GM21529 (cell line): ENCODE measurements at regions not wholly inside any gene's neighbourhood (a gene's known extent, or its start where the extent isn't known, plus 50 kb on each side); places are given as distances from the start of the nearest gene placed in this dataset.
"Not testable (repeated sequence)": the region's sequence is repeated elsewhere in the genome, so short reads cannot be mapped to it uniquely, and the experiment has no call there.

ENCODE experiments used
- ATAC-seq: cut with Tn5 transposase; IDR thresholded peaks from one replicate; pipeline ENCODE4 v1.9.1; 2021; ENCODE audit not compliant: unreplicated experiment

DNA sequence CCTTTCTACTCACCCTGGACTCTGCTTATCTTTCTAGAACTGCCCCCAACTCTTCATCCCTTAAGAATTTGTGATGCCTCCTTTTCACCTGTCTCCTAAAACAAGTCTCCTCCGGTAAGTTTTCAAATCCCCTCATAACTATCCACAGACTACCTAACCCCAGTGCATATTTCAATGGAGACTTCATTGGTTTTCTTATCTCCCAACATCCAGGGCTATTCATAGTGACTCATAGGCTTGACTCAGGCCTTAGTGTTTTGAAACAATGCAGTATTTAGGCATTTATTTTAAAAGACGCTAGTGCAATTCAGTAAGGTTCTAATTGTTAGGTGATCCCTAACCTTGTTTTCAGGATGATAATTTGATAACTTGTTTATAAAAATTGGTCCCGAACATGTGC is 399.2 kb downstream of the CPS1 start:
- ATAC-seq = no peak

DNA sequence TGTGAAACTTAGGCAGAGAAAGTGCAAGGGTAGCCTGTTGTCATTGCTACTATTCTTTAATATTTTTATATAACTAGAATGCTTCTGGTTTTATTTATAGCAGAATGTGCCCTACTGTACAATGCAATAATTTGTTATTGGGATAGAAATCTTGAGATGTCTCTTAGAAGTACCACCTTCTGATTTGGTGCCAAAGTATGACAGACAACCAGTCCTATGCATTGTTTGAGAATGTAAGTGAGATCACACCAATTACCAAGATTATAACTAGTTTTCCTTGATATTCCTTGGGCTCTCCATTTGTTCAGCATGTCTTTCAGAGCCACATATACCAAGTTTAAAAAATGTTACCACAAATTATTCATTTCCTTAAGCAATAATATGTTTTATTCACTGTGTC is 399.7 kb downstream of the CPS1 start:
- no peak for ATAC-seq

DNA sequence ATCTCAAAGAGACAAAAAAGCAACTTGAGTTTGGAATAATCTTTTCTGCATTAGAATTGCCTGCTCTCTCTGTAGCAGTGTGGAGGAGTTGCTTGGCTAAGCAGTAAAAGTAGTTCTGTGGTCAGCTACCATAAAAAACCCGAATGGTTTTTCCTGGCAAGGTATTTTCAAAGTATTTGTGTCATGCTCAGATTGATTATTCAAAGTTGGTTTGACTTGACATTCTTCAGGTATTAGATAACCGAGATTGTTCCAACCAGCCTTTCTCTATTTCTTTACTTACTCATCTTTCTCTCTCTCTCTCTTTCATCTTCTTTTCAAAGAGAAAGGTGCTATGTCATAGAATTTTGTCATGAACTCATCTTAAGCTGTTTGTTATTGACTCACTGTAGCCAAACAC is 404.9 kb downstream of the CPS1 start:
- no peak for ATAC-seq

DNA sequence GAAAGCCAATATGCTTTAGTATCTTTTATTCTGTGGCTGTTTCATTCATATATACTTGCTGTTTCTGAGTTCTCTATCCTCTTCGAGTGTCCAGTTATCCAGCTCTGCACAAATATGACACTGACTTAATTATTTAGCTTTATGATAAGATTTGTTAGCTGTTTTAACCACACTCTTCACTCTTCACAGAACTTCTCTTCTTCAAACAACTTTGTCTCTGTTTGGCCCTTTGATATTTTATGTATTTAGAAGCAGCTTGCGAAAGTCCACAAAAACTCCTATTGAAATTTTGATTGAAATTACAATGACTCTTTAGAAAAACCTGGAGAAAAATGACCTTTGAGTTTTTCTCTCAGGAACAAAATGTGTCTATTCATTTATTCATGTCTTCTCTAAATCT is 407.0 kb downstream of the CPS1 start:
- no peak for ATAC-seq

DNA sequence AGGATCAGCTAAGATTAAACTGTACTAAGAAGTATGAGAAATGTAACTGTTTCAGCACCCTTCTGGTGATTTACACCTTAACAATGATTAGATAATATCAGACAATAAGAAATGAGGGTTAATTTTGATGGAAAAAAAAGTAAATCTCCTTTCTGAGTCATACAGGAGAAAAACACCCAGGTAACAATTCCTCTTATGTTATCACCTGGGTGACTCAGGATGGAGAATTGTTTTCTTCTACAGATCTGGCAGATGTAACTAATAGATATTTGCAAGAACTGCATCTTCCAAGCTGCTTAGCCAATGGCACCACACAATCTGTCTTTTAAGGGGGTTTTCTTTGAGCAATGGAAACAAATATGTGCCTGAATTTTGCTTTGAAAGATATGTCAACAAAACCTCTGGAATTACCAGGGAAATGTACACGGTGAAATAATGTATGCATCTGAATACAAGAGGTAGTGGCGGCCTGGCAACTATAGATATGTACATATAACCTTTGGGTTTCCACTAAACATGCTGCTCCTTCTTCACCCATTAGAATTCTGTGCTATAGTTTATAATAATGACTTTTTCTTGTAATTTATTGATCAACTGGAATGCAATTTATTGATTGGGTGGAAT is 407.9 kb downstream of the CPS1 start:
- no peak for ATAC-seq

DNA sequence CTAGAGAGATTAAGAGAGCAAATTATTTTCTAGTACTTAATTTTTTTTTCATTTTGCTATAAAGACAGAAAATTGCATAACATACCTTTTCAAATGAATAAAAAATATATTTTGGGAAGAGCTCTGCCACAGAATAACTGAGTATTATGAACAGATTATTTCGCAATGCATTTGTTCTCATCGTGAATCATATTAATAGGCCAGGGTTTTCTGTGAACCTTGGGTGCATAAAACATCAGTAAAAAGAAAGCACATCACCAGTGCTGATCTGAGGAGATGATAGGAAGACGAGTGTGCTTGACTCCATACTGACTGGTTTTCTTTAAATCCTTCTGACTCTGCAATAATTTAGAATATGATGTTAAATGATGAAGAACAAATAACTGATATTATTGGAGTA is 409.1 kb downstream of the CPS1 start:
- no peak for ATAC-seq

DNA sequence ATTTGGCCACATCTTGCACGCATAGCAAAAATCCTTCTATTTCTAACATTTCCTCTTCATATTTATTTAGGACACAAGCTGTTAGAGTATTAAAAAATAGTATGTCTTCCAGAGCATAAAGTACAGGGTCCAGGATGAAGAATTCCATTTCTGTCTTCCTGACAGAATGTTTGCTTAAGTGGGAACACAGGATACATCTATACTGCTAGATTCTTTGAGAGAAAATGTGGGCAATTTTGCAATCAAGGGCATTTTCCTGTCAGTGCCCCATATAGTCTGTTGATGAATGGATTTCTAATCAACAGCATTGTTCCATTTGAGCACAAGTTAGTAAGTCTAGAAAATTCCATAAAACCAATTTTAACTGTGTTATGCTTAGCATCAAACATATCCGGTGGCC is 409.9 kb downstream of the CPS1 start:
- ATAC-seq = no peak

DNA sequence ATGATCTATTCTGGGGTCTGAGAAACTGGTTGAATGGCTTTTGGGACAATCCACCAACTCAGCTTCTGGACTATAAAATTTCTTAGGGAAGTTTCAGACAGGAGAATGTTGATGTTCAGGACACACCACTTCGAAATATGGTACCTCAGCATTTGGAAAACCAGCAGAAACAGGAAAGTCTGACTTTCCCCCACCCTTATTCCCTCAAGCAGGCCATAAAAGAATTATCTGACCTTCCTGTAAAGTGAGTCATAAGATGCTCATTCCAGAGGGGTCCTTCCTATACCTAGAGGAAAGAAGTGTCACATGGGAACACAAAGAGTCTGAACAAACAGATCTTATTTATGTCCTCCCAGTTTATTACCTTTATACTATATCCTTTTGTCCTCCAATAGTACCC is 415.0 kb downstream of the CPS1 start:
- no peak for ATAC-seq

DNA sequence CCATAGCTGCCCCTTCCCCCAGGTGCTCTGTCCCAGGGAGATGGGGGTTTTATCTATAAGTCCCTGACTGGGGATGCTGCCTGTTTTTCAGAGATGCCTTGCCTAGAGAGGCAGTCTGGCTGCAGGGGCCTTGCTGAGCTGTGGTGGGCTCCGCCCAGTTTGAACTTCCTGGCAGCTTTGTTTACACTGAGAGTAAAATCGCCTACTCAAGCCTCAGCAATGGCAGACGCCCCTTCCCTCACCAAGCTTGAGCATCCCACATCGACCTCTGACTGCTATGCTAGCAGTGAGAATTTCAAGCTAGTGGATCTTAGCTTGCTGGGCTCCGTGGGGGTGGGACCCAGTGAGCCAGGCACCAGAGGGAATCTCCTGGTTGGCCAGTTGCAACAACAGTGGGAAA is 430.4 kb downstream of the CPS1 start:
- not testable (repeated sequence) for ATAC-seq

DNA sequence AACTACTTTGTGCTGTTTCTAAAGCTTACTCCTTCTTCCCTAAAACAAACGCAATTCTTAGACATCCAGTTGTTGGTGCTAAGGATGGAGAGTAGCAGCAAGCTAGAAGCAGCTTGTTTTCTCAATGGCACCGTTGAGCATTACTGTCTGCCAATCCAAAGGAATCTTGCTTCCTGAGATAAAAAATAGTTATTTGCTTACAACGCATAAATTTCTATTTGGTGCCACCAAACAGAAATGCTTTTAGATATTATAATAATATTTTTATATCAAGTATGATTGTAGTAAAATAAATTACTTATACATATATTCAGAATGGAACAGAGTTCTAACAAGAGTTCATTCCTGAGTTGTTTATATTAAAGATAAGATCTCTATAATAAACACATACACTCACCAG is 434.7 kb downstream of the CPS1 start:
- ATAC-seq = no peak

DNA sequence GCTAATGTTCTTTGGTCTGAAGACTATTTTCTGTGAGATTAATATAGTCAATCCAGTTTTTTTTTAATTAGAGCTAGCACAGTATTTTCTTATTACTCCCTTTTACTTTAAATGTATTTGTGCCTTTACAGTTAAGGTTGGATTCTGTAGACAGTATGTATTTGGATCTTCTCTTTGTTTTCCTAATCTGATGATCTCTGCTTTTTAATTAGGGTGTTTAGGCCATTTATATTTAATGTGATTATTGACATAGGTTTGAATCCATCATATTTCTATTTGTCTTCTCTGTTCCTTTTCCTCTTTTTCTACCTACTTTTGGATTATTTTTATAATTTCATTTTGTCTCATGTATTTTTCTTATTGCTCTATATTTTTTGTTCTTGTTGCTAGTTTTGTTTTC is 437.7 kb downstream of the CPS1 start:
- ATAC-seq = no peak

DNA sequence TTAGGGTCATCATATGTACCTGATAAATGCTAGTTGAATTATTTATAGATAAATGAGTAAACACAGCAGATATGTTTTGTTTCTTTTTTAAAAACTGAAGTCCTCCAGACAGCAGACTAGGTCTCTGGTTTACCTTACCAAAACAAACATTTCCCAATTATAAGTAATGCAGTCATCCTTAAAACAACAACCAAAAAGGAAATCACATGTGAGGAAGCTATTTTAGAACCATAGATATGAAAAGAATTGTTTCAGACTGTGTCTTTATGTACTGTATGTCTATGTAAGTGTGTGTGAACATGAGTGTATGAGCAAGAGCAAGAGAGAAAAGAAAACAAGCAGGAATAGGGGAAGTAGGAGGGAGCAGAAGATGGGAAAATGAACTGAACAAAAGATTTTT is 441.0 kb downstream of the CPS1 start:
- no peak for ATAC-seq

DNA sequence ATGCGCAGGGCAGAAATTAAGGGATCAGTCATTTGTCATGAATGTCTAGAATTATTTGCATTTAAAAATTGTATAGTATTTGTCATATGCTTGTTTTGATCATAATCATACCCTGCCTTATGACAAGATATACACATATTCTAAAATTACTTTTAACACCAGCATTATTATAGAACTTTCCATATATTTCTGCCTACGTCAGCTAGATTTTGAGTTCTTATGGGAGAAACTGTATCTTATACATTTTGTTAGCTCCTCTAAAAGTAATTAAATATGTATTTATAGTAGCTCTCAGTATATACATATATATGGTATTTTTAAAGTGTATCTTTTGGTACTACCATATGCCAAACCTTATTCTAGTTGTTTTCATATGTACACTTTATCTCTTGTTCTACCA is 441.9 kb downstream of the CPS1 start:
- ATAC-seq = no peak

DNA sequence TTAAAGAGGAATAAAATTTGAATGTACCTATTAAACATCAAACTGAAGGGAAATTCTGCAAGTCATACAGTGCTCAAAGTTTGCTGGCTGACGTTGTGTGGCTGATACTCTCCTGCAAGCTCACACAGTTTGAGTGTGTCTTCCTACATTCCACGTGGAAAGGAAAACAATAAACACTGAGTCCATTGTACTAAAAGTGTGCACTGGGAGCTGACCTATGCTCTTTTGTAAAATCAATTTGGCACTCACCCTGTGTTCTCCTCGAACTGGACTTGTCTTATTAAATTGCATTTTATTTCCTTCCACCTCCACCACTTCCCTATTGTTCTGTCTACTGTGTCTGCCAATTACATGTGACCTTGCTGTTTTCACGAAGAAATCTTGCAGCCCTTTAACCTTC is 458.0 kb downstream of the CPS1 start:
- ATAC-seq = no peak

DNA sequence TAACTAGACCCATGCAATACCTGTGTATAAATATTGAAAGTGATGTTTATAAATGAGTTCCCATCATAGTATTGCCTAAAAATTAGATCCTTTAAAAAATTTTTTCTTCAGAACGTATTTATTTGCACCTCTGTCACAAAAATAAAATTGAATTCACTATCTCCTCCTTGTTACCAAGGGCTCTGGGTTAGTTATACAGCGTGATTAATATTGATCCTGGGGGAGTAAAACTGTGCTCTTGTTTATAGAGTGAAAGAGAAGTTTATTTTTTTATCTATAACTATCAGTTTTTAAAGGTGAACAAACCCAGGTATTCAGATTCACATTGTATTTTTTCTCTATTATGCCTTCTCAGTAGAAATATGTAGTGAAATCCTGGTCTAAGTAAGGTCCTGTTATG is 458.5 kb downstream of the CPS1 start:
- no peak for ATAC-seq

DNA sequence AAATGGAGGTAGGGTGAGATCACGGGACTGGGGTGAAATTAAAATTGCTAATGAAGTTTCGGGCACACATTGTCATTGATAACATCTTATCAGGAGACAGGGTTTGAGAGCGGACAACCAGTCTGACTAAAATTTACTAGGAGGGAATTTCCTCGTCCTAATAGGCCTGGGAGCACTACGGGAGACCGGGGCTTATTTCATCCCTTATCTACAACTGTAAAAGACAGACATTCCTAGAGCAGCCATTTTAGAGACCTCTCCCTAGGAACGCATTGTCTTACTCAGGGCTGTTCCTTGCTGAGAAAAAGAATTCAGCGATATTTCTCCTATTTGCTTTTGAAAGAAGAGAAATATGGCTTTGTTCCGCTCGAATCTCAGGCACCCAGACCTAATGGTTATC is 468.7 kb downstream of the CPS1 start:
- ATAC-seq = not testable (repeated sequence)

DNA sequence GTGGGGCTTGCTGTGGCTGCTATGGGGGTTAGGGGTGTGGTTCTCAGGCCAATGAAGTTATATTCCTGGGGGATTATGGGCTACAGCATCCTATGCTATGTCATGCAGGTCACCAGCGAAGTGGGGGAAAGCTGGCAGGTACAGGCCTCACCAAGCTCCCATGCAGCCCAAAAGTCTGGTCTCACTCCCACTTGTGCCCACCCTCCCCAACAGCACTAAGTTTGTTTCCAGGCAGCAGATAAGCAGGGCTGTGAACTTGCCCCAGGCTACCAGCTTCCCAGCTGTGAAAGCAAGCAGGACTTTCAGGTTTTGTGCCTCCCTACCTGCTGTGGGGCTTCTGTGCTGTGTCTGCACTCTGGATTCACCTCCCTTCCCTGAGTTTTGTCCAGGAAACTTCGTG is 469.7 kb downstream of the CPS1 start:
- ATAC-seq = no peak

DNA sequence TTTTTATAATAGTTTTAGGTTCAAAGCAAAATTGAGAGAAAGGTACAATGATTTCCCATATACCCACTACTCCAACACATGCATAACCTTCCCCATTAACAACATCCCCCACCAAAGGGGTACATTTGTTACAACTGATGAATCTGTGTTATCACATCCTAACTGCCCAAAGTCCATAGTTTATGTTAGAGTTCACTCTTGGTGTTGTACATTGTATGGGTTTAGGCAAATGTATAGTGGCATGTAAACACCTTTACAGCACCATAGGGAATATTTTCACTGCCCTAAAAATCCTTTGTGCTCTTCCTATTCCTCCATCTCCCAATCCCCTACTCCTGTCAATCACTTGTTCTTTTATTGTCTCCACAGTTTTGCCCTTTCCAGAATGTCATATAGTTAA is 471.6 kb downstream of the CPS1 start:
- no peak for ATAC-seq

DNA sequence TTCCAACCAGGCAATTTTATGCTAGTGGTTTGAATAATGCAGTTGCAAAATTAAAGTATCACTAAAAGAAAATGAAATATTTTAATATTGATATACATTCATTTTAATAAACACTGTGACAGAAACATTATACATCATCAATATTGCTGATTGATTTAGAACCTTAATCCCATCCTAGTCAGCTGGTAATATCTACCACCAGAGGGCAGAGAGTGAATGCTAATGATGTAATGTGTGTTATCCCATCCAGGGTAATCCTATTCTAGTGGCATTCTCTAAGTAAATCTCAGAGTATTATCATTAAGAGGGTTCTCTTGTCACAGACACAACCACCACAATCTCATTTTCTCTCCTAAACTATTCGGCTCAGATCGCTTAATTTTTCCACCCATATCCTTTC is 477.4 kb downstream of the CPS1 start:
- ATAC-seq = no peak

DNA sequence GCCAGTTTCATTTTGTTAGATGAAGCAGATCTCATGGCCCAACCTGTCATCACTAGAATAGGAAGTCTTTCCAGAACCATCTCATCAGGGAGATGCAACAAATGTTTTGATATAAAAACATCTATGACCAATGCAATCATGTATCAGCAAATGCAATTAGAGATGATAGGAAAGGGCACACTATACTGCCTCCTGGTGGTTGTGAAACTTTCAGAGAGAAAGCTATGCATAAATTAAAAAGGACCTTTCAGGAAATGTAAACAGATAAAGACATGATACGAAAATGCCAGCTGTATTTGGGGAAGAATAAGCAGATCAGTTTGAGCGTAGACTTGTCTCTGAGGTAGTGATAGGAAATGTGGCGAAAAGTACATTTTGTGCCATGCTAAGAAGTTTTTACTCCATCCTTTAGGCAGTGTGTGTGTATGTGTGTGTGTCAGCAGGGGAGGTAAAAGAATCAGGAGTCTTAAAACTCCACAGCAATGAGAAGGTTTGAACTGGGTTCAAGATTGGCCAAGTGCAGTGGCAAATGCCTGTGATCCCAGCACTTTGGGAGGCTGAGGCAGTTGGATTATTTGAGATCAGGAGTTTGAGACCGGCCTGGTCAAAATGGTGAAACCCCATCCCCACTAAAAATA is 479.3 kb downstream of the CPS1 start:
- peak; percentile 57 for ATAC-seq

DNA sequence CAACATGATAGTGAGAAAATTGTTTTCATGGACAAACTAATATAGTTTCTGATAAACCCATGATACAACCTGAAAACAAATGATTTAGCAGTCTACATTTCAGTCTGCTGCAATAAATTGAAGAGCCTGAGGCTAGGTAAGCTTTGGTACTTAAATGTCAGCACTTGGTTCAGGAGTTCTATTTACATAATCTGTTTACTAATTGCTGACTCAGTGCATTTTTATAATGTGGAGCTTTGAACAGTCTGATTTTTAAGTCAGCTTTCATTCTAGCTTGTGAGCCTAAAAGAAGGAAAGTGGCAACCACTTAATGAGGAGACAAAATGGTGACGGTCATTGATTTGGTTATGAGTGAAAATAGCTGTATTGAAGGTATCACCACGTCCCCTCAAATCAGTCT is 488.6 kb downstream of the CPS1 start:
- ATAC-seq = no peak

DNA sequence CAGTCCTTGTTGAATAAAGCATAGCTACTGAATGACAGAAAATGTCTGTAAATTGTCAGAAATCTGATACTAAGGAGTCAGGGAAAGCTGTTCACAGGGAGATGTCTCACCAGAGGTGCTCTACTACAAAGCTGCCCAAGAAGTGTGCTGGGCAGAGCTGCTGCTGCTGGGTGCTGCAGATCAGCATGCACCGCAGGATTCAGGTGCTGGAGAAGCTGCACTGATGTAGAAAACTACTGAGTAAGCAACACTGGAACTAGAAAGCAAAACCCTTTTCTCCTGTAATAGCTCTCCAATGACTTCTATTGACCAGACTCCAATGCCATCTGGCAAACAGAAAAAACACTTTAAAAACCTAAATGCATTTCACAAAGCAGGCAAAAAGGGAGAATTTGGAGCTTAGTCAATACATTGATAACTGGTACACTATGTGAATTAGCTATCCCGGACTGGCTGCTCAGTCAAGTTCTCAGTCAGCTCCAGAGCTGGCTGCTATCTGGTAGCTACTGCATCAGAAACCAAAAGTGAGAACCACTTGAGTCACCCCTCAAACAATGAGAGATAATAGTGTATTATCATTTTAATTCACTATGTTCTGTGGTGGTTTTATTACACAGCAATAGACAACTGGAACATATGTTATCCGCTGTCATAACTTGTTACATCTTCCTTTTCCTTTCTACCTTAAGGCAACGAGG is 493.1 kb downstream of the CPS1 start:
- ATAC-seq = no peak

DNA sequence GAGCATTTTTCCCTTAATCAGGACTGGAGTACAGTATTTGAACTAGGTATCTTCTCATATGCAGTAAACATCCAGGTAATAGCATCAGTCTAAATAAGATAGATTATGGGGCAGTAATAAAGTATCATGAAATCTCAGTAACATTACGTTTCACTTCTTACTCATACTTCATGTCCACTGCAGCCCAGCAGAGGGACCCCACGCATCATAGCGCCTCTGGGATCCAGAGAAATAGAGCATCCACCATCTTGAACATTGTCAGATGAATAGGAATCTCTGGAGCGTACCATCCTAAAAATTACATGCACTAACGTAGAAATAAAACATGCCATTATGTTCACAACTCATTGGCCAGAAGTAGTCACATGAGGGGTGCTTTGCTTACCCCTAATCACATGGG is 499.0 kb downstream of the CPS1 start:
- no peak for ATAC-seq
